BJ (cell line): ENCODE measurements at regions not wholly inside any gene's neighbourhood (a gene's known extent, or its start where the extent isn't known, plus 50 kb on each side); places are given as distances from the start of the nearest gene placed in this dataset.

ENCODE experiments used
- CTCF ChIA-PET: fragments of 350-600 bp; formaldehyde crosslinking; extraction: SDS; loops from one replicate; lab custom pipeline; 2021; ENCODE audit warnings: antibody characterized with exemption, inconsistent platforms; lab: Yijun Ruan, JAX
- POLR2A ChIA-PET: fragments of 300-600 bp; sonication (Branson Sonifier 250); formaldehyde crosslinking; extraction: SDS; loops from one replicate; lab custom pipeline; 2021; ENCODE audit warnings: antibody characterized with exemption; lab: Charles Lee
- DNase-seq: peaks from one replicate; pipeline ENCODE4 v3.0.0-alpha.2; 2011; ENCODE audit warnings: low read depth
- H3K27me3 ChIP-seq: 2 replicates; pipeline ENCODE4 v1.6.0; 2011; ENCODE audit warnings: low read length; ENCODE audit not compliant: control insufficient read depth, insufficient read depth
- H3K36me3 ChIP-seq: 2 replicates; pipeline ENCODE4 v1.5.1; 2011; ENCODE audit warnings: low read length; ENCODE audit not compliant: control insufficient read depth, insufficient read depth
- H3K4me3 ChIP-seq: 2 replicates; pipeline ENCODE4 v1.5.1; 2011; ENCODE audit warnings: low read depth, mild to moderate bottlenecking, control low read depth, low read length
- CTCF ChIP-seq: IDR thresholded peaks from 2 replicates; pipeline ENCODE4 v1.5.1; 2011; ENCODE audit warnings: low read depth, mild to moderate bottlenecking, control low read depth, inconsistent platforms, low read length, moderate library complexity; ENCODE audit not compliant: insufficient read depth

DNA sequence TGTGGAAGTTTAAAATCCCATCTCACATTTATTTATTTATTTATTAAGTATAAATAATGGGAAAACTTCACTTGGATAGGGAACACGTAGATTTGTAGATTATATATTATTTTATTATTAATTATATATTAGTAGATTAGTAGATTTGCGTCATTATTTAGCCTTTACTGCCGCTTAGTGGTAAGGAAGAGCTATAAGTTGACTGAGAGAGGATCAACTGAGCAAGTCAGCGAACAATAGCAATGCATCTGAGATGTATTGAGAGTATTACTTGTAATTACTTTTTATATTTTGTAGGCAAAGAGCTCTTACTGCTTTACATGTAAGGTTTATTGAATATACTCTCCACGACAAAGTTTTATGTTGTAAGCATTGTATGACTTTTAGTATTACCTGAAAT, 244.5 kb upstream of the ANKRD30A start:
- CTCF ChIA-PET = interaction anchor here (0.6 to 2.7 kb wide), 3 partner anchors 1246 to 1641 kb away, joined by 3 to 16 read pairs (median 3); no protein-coding TSS in a partner anchor
- no peak for DNase-seq
- Histone ChIP-seq H3K36me3 (no peaks in the 10 kb centered on the region), H3K27me3 (no peaks in the 10 kb centered on the region), H3K4me3 (no peak overlapping the region)
- POLR2A ChIA-PET = no interaction called here
- TF ChIP-seq CTCF = peak; percentile 41

GRCh38 chr10:36872702-36873393, 252.6 kb upstream of the ANKRD30A start:
- ChIA-PET POLR2A (no interaction called here), CTCF (no interaction called here)
- H3K36me3 ChIP-seq = no peaks in the 10 kb centered on the region
- TF ChIP-seq CTCF = no peak
- no peak overlapping the region for H3K4me3 ChIP-seq
- no peak for DNase-seq
- H3K27me3 ChIP-seq = no peaks in the 10 kb centered on the region

DNA sequence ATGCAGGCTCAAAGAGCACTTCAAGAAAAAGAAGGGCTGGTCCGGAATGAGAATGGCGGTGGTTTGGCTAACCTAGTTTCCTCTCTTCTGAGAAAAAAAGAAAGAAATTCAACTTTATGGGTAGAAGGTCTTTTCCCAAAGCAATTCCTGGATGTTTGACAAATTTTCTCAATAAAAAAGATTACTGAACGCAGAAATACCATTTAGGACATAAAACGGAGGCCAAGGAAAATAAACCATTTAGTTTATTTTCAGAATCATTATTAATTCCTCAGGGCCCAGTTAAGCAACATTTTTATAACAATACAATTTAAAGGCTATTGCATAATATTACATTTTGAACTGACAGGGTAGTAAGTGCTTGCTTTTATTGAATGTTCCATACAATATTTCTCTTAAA, 284.6 kb upstream of the ANKRD30A start:
- ChIA-PET CTCF (no interaction called here), POLR2A (no interaction called here)
- DNase-seq = no peak

GRCh38 chr10:36837416-36837815, 288.0 kb upstream of the ANKRD30A start:
- Histone ChIP-seq H3K27me3 (no peaks in the 10 kb centered on the region), H3K36me3 (no peaks in the 10 kb centered on the region), H3K4me3 (no peak overlapping the region)
- POLR2A ChIA-PET = no interaction called here
- TF ChIP-seq CTCF = no peak
- CTCF ChIA-PET = no interaction called here
- no peak for DNase-seq

More for the DNA sequence above, 284.6 kb upstream of the ANKRD30A start:
- no peak overlapping the region for H3K4me3 ChIP-seq
- no peak for TF ChIP-seq CTCF
- no peaks in the 10 kb centered on the region for H3K27me3 ChIP-seq
- no peaks in the 10 kb centered on the region for H3K36me3 ChIP-seq

DNA sequence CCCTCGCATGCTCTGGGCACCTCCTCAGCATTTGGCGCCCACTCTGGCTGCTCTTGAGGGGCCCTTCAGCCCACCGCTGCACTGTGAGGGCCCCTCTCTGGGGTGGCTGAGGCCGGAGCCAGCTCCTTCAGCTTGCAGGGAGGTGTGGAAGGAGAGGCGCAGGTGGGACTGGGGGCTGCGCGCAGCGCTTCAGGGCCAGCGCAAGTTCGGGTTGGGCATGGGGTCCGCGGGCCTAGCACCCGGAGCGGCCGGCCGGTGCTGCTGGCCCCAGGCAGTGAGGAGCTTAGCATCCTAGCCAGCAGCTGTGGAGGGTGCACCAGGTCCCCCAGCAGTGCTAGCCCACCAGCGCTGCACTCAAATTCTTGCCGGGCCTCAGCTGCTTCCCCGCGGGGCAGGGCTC, 305.6 kb upstream of the ANKRD30A start:
- no peak for DNase-seq
- Histone ChIP-seq H3K27me3 (no peaks in the 10 kb centered on the region), H3K36me3 (no peaks in the 10 kb centered on the region), H3K4me3 (no peak overlapping the region)
- TF ChIP-seq CTCF = no peak
- CTCF ChIA-PET = no interaction called here
- POLR2A ChIA-PET = no interaction called here
